SU-DHL-6 (cell line): ENCODE measurements at regions not wholly inside any gene's neighbourhood (a gene's known extent, or its start where the extent isn't known, plus 50 kb on each side); places are given as distances from the start of the nearest gene placed in this dataset.

Source experiments
- H2AFZ ChIP-seq: fragments of 200-600 bp; sonication (generic); 2 replicates; pipeline ENCODE4 v1.6.1; 2014; ENCODE audit warnings: low read depth, mild to moderate bottlenecking, moderate library complexity, mixed read lengths, antibody characterized with exemption, low read length; ENCODE audit not compliant: severe bottlenecking
- H3F3A ChIP-seq: fragments of 200-600 bp; shearing (Covaris generic); 2 replicates; pipeline ENCODE4 v1.6.0; 2016; ENCODE audit warnings: antibody characterized with exemption, mild to moderate bottlenecking; ENCODE audit not compliant: insufficient read depth
- H3K27ac ChIP-seq: fragments of 200-600 bp; sonication (generic); 2 replicates; pipeline ENCODE4 v1.5.1; 2016; ENCODE audit warnings: low read depth, mild to moderate bottlenecking, low read length, moderate library complexity, mixed read lengths
- H3K27me3 ChIP-seq: fragments of 200-600 bp; sonication (generic), shearing (Covaris generic); 2 replicates; pipeline ENCODE4 v1.6.0; 2014; ENCODE audit warnings: mild to moderate bottlenecking, low read length
- H3K36me3 ChIP-seq: fragments of 200-600 bp; sonication (generic); 2 replicates; pipeline ENCODE4 v1.6.1; 2014; ENCODE audit warnings: mild to moderate bottlenecking, low read length, mixed read lengths
- H3K4me2 ChIP-seq: fragments of 300-600, 200-600 bp; shearing (Covaris generic), sonication (generic); 2 replicates; pipeline ENCODE4 v1.6.0; 2014; ENCODE audit warnings: low read length, low read depth, mild to moderate bottlenecking; ENCODE audit not compliant: poor library complexity, severe bottlenecking
- H3K4me3 ChIP-seq: fragments of 200-600 bp; sonication (generic); 2 replicates; pipeline ENCODE4 v1.5.1; 2014; ENCODE audit warnings: antibody characterized with exemption, low read length, mild to moderate bottlenecking, mixed read lengths; ENCODE audit not compliant: insufficient read depth, poor library complexity, severe bottlenecking
- H3K79me2 ChIP-seq: fragments of 200-600 bp; sonication (generic); 2 replicates; pipeline ENCODE4 v1.6.1; 2014; ENCODE audit warnings: mild to moderate bottlenecking, low read length, moderate library complexity; ENCODE audit not compliant: insufficient read depth
- H3K9ac ChIP-seq: fragments of 200-600 bp; sonication (generic); 2 replicates; pipeline ENCODE4 v1.7.0; 2014; ENCODE audit warnings: mild to moderate bottlenecking, low read length
- H3K9me2 ChIP-seq: fragments of 200-600 bp; sonication (generic); replicated peaks from 2 replicates; pipeline ENCODE4 v1.6.1; 2014; ENCODE audit warnings: low read length; ENCODE audit not compliant: insufficient read depth
- H3K9me3 ChIP-seq: fragments of 200-600 bp; sonication (generic); 2 replicates; pipeline ENCODE4 v1.6.1; 2014; ENCODE audit warnings: low read length, mixed read lengths; ENCODE audit not compliant: insufficient read depth
- H4K20me1 ChIP-seq: fragments of 200-600 bp; sonication (generic); 2 replicates; pipeline ENCODE4 v1.6.1; 2014; ENCODE audit warnings: low read depth, mild to moderate bottlenecking, antibody characterized with exemption, low read length, moderate library complexity, mixed read lengths
- CTCF ChIP-seq: fragments of 200-600 bp; sonication (generic); IDR thresholded peaks from one replicate; pipeline ENCODE4 v1.5.1; 2017; ENCODE audit warnings: antibody characterized with exemption, mild to moderate bottlenecking, low read length, moderate library complexity; ENCODE audit not compliant: insufficient read depth, poor library complexity, severe bottlenecking
- EZH2phosphoT487 ChIP-seq: fragments of 200-600 bp; sonication (generic), shearing (Covaris generic); conservative IDR thresholded peaks from 2 replicates; pipeline ENCODE4 v1.6.1; 2018; ENCODE audit warnings: mild to moderate bottlenecking, antibody characterized with exemption, low read length, moderate library complexity, mixed read lengths

- Histone ChIP-seq H3K9ac (no peak overlapping the region), H3K4me2 (no peak overlapping the region), H3K27ac (no peak overlapping the region), H4K20me1 (no peaks in the 10 kb centered on the region), H3F3A (no peaks in the 10 kb centered on the region), H3K4me3 (no peak overlapping the region), H3K9me2 (no peaks in the 10 kb centered on the region), H3K36me3 (no peaks in the 10 kb centered on the region), H3K27me3 (no peaks in the 10 kb centered on the region), H2AFZ (no peak overlapping the region), H3K79me2 (no peaks in the 10 kb centered on the region), H3K9me3 (no peaks in the 10 kb centered on the region)
- TF ChIP-seq EZH2phosphoT487 (no peak), CTCF (no peak)
Measured at GRCh38 chr9:84590706-84591105, 78.8 kb upstream of the NTRK2 start.

GRCh38 chr9:84592918-84593317 is 76.6 kb upstream of the NTRK2 start:
- Histone ChIP-seq H3K4me3 (no peak overlapping the region), H3K27ac (no peak overlapping the region), H3K27me3 (no peaks in the 10 kb centered on the region), H3K79me2 (no peaks in the 10 kb centered on the region), H3K4me2 (no peak overlapping the region), H3F3A (no peaks in the 10 kb centered on the region), H3K9me3 (no peaks in the 10 kb centered on the region), H3K9me2 (no peaks in the 10 kb centered on the region), H3K9ac (no peak overlapping the region), H2AFZ (no peak overlapping the region), H4K20me1 (no peaks in the 10 kb centered on the region), H3K36me3 (no peaks in the 10 kb centered on the region)
- TF ChIP-seq EZH2phosphoT487 (no peak), CTCF (no peak)

GRCh38 chr9:84593352-84593751 is 76.2 kb upstream of the NTRK2 start:
- no peaks in the 10 kb centered on the region for H3K36me3 ChIP-seq
- H3K27ac ChIP-seq = no peak overlapping the region
- no peaks in the 10 kb centered on the region for H3K79me2 ChIP-seq
- H2AFZ ChIP-seq = no peak overlapping the region
- H3K9me3 ChIP-seq = no peaks in the 10 kb centered on the region
- TF ChIP-seq CTCF (no peak), EZH2phosphoT487 (no peak)
- no peaks in the 10 kb centered on the region for H3K9me2 ChIP-seq
- H4K20me1 ChIP-seq = no peaks in the 10 kb centered on the region
- H3K4me3 ChIP-seq = no peak overlapping the region
- no peaks in the 10 kb centered on the region for H3K27me3 ChIP-seq
- H3K4me2 ChIP-seq = no peak overlapping the region
- H3K9ac ChIP-seq = no peak overlapping the region
- H3F3A ChIP-seq = no peaks in the 10 kb centered on the region

GRCh38 chr9:84597131-84597530 is 72.4 kb upstream of the NTRK2 start:
- Histone ChIP-seq H3K27ac (no peak overlapping the region), H2AFZ (no peak overlapping the region), H3K4me2 (no peak overlapping the region), H3K9ac (no peak overlapping the region), H3K36me3 (no peaks in the 10 kb centered on the region), H3F3A (no peaks in the 10 kb centered on the region), H3K9me2 (no peaks in the 10 kb centered on the region), H4K20me1 (no peaks in the 10 kb centered on the region), H3K79me2 (no peaks in the 10 kb centered on the region), H3K27me3 (no peaks in the 10 kb centered on the region), H3K4me3 (no peak overlapping the region), H3K9me3 (no peaks in the 10 kb centered on the region)
- TF ChIP-seq EZH2phosphoT487 (no peak), CTCF (no peak)
